AG04450 (cell line): ENCODE measurements at regions not wholly inside any gene's neighbourhood (a gene's known extent, or its start where the extent isn't known, plus 50 kb on each side); places are given as distances from the start of the nearest gene placed in this dataset.

Source experiments
- CTCF ChIA-PET: fragments of 300-600, 350-600 bp; formaldehyde crosslinking; extraction: SDS; loops from one replicate; lab custom pipeline; 2022; ENCODE audit warnings: antibody characterized with exemption, inconsistent platforms; lab: Charles Lee
- POLR2A ChIA-PET: fragments of 350-600 bp; formaldehyde crosslinking; extraction: SDS; loops from one replicate; lab custom pipeline; 2021; ENCODE audit warnings: antibody characterized with exemption, inconsistent platforms; lab: Yijun Ruan, JAX
- DNase-seq: peaks from one replicate; pipeline ENCODE4 v3.0.0-alpha.2; 2011; ENCODE audit warnings: low read depth, low spot score
- H3K27ac ChIP-seq: one replicate; pipeline ENCODE4 v1.5.1; 2012; ENCODE audit warnings: low read depth, low read length, control low read depth
- H3K27me3 ChIP-seq: one replicate; pipeline ENCODE4 v1.6.0; 2012; ENCODE audit warnings: low read length; ENCODE audit not compliant: control insufficient read depth, insufficient read depth
- H3K4me3 ChIP-seq: 2 replicates; pipeline ENCODE4 v1.5.1; 2011; ENCODE audit warnings: mild to moderate bottlenecking, low read depth, low read length, control low read depth
- H3K9me3 ChIP-seq: 2 replicates; pipeline ENCODE4 v1.5.1; 2012; ENCODE audit warnings: low read length; ENCODE audit not compliant: control insufficient read depth, insufficient read depth
- CTCF ChIP-seq: IDR thresholded peaks from 2 replicates; pipeline ENCODE4 v1.5.1; 2011; ENCODE audit warnings: low read depth, low read length, control low read depth, inconsistent platforms

DNA sequence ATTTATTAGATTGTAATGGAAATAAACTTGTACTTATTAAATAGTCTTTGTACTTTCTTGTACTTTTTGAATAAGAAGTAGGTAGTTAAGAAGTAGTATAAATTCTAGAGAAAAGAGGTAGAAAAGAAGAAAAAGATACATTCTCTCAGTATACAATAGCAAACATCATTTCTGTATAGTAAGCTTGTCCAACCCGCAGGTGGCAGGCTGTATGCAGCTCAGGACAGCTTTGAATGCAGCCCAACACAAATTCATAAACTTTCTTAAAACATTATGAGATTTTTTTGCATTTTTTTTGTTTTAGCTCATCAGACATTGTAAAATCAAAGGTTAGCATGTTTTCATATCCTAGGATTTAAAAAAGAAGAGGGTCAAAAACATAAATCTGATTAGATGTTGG is 441.6 kb downstream of the DTHD1 start:
- TF ChIP-seq CTCF = no peak
- H3K4me3 ChIP-seq = no peak overlapping the region
- no peaks in the 10 kb centered on the region; the same call in none of the 2 replicates for H3K9me3 ChIP-seq
- ChIA-PET POLR2A (no interaction called here), CTCF (no interaction called here)
- H3K27me3 ChIP-seq = no peaks in the 10 kb centered on the region
- no peak overlapping the region for H3K27ac ChIP-seq
- DNase-seq = no peak

GRCh38 chr4:36734334-36734733 is 452.9 kb downstream of the DTHD1 start:
- no peak overlapping the region for H3K27ac ChIP-seq
- DNase-seq = no peak
- no peak overlapping the region for H3K4me3 ChIP-seq
- H3K27me3 ChIP-seq = no peaks in the 10 kb centered on the region
- no peak for TF ChIP-seq CTCF
- H3K9me3 ChIP-seq = peaks cover 12% of the 10 kb centered on the region
- CTCF ChIA-PET = no interaction called here
- POLR2A ChIA-PET = no interaction called here

DNA sequence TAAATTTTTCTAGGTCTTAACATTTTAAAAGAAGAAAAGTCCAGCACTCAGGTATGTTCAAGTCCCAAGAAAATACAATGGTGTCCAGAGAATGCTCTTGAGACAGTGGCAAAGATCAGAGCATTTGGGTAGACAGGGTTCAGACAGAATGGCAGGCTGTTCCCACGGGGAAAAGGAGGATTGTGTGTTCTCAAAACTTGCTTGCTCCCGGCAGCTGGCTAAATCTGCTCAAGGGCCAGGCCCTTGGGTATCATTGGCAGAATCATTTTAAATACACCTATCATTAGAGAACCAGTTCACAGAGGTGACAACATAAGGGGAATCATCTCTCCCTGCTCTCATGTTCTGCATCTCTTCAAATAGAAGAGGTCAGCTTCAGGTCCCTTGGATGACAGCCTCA is 456.3 kb downstream of the DTHD1 start:
- no peak for DNase-seq
- ChIA-PET CTCF (no interaction called here), POLR2A (no interaction called here)
- no peak for TF ChIP-seq CTCF
- H3K27me3 ChIP-seq = no peaks in the 10 kb centered on the region
- no peak overlapping the region for H3K27ac ChIP-seq
- no peak overlapping the region for H3K4me3 ChIP-seq
- peaks cover 15% of the 10 kb centered on the region for H3K9me3 ChIP-seq

DNA sequence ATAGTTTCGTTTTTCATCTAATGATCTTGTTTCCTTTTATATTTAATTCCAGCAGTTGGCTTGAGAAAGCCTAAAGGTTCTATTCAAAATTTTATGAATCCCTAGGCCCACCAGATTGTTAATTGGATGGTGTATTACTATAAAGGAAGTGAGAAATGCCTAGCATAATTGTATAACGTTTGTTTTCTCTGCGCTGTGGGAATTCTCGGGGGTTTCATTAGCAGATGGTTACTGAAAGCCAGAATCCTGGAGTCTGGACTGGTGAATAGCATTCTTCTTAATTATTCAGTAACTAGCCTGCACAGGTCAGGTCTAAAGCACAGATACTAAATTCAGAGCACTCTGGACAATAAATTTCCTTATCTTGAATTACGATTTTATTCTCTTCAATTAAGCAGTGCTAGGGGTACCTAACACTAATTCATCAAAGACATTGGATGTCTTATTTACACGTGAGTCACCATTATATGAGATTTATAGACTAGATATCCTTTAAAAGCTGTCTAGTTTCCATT is 459.4 kb downstream of the DTHD1 start:
- DNase-seq = no peak
- H3K9me3 ChIP-seq = peaks cover 9% of the 10 kb centered on the region
- H3K27me3 ChIP-seq = no peaks in the 10 kb centered on the region
- no peak overlapping the region for H3K4me3 ChIP-seq
- no peak overlapping the region for H3K27ac ChIP-seq
- TF ChIP-seq CTCF = no peak
- ChIA-PET POLR2A (no interaction called here), CTCF (no interaction called here)

DNA sequence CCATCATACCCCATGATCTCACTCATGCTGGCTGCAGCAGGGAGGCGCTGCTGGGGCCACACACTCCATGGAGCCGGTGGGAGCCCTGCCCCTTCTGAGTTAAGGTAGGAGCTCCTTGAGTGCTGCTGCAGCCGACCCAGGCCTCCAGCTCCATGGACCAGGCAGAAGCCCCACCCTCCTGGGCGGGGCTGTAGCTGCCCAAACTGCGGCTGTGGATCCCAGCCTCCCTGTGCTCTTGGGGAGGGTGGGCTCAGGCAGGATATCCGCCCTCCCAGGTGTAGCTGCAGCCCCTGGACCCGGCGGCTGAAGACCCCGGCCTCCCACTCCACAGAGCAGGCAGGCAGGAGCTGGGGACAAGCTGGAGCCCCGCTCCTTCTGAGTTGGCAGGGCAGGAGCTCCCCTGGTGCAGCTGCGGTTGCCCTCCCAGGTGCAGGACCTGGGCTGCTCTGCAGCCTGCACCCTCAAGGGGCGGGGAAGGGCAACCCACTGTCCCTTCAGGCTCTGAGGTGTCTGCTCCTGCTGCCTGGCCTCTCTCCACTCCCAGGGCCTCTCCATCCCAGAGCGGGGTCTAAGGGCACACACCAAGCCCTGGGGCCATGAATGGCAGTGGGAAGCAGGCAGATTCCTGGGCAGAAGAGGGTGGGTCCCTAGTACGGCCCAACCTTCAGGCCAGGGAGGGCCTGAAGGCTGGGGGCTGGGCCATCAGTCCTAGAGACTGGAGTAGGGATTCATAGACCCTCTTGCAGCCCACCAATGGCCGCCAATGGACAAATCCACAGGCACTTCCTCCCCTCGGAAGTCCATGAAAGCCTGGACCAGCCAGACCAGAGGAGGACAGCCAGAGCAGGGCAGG is 466.1 kb downstream of the DTHD1 start:
- no peak overlapping the region for H3K27ac ChIP-seq
- DNase-seq = no peak
- no peak for TF ChIP-seq CTCF
- CTCF ChIA-PET = no interaction called here
- peaks cover 13% of the 10 kb centered on the region for H3K9me3 ChIP-seq
- no peaks in the 10 kb centered on the region for H3K27me3 ChIP-seq
- H3K4me3 ChIP-seq = no peak overlapping the region
- POLR2A ChIA-PET = no interaction called here
